Adrenal gland (tissue), 9 donors: ENCODE measurements at regions not wholly inside any gene's neighbourhood (a gene's known extent, or its start where the extent isn't known, plus 50 kb on each side); places are given as distances from the start of the nearest gene placed in this dataset.
"Not testable (repeated sequence)": the region's sequence is repeated elsewhere in the genome, so short reads cannot be mapped to it uniquely, and the experiment has no call there.

Experiments used
- DNase-seq, 7 donors: peaks; one replicate each; pipeline ENCODE4 v3.0.0-alpha.2; 2019 to 2020
- H3K27ac ChIP-seq, 5 donors: fragments of 200-600 bp; sonication (generic) in 4 of 5; 1 replicate in 3 of 5; 2 replicates in 2 of 5; pipeline versions ENCODE4 v1.5.1 to v1.8.0; 2016 to 2020; ENCODE audit warnings: mild to moderate bottlenecking in 1 of 5
- H3K27me3 ChIP-seq: fragments of 200-600 bp; 2 replicates; pipeline ENCODE4 v1.8.0; 2021
- H3K36me3 ChIP-seq, 2 donors: fragments of 200-600 bp; replicated peaks in 1 of 2; 1 replicate in 1 of 2; 2 replicates in 1 of 2; pipeline versions ENCODE4 v1.5.1 to v1.8.0; 2018 to 2022
- H3K4me1 ChIP-seq, 2 donors: fragments of 200-600 bp; replicated peaks in 1 of 2; 1 replicate in 1 of 2; 2 replicates in 1 of 2; pipeline versions ENCODE4 v1.5.1 to v1.8.0; 2018 to 2021
- H3K4me3 ChIP-seq, 4 donors: fragments of 200-600 bp; sonication (generic) in 3 of 4; one replicate each; pipeline ENCODE4 v1.5.1; 2016 to 2018
- H3K9me3 ChIP-seq, 3 donors: fragments of 200-600 bp; sonication (generic) in 1 of 3; replicated peaks in 1 of 3; 1 replicate in 2 of 3; 2 replicates in 1 of 3; pipeline versions ENCODE4 v1.5.1 to v1.8.0; 2016 to 2021
- POLR2A ChIP-seq, 2 donors: fragments of 450-650 bp; IDR thresholded peaks; one replicate each; pipeline ENCODE4 v1.6.1; 2017; ENCODE audit warnings: antibody characterized with exemption in 2 of 2, mild to moderate bottlenecking in 2 of 2, moderate library complexity in 1 of 2
- WGBS, 4 donors: extraction: QIAGEN DNeasy Blood & Tissue Kit in 2 of 4; methylation state at CpG; one replicate each; pipeline versions ENCODE4 v1.1.5 to v1.1.7; 2013 to 2017; 5-methylcytosine and 5-hydroxymethylcytosine counted together
- intact Hi-C, 2 donors: fragments of 100-400 bp; cut with DNase I; formaldehyde crosslinking; loops; one replicate each; pipeline versions ENCODE4 v1.14.1 to v1.15.0; 2022 to 2023
- TF ChIP-seq, protein P1 (sequence below), 6 experiments: fragments of 450-650 bp in 4 of 6; fragments of 200-600 bp in 2 of 6; sonication (generic) in 1 of 6; IDR thresholded peaks; 1 replicate in 5 of 6; 2 replicates in 1 of 6; pipeline versions ENCODE4 v1.5.1 to v1.8.0; 2016 to 2021; ENCODE audit warnings: antibody characterized with exemption in 6 of 6, mild to moderate bottlenecking in 2 of 6, moderate library complexity in 1 of 6
- donor health status: healthy with polysubstance abuse.
- donor health status: Bipolar disorder and iron deficiency.
- donor health status: DM: yes; HTN: yes; CAD: no.
- donor health status: DM: no; HTN: no; CAD: no.
- donor health status: DM: no; HTN: no; CAD: no.

DNA sequence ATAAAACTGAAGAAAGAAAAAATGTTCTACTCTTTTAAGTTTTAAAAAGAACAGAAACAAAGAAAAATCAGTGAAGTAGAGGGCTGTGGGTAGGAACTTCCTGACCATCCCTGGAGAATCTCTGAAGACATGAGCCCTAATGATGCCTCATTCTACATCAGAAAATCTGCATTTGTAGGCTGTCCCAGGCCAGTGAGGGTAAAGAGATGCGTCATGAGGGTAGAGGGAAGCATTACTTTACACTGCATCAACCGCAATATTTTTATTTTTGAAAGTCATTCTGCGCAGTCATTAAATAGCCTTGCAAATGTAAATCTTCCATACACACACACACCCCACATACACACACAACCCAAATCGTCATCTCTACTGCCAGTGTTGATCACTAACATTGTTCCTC is 82.1 kb upstream of the CABCOCO1 start:
- no peaks in the 10 kb centered on the region for H3K4me1 ChIP-seq
- H3K27me3 ChIP-seq, result no peaks in the 10 kb centered on the region
- intact Hi-C loops, result loop anchor here in 1 of 2 donors (10.0 kb wide), 1 partner anchor 766 kb away; no protein-coding TSS in a partner anchor
- no peaks in the 10 kb centered on the region for H3K36me3 ChIP-seq
- no peak for TF ChIP-seq POLR2A (IDR thresholded peaks at IDR 0.05)
- no peak overlapping the region for H3K27ac ChIP-seq
- no peaks in the 10 kb centered on the region for H3K9me3 ChIP-seq
- no peak overlapping the region for H3K4me3 ChIP-seq
- no peak for DNase-seq
- 82 to 91% (median 85%) methylated on average over 4 of the region's 4 CpGs for WGBS, 4 donors

DNA sequence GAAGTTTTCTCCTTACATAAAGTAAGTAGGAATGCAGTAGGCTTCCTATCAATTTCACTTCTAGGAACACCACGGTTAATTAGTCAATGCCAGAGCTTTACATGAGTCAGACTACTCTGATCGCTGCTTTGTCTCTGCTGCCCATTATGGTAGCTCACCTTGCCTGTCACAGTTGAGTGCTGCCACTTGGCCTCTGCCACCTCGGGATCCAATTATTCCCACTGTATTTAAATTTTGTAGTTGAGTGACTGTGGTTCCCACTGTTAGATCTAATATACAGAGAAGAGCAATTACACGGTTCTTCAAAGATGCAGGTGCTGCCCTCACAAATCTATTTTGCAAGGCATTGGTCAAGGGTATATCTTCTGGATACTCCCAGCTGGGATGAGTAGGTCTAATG is 92.5 kb upstream of the CABCOCO1 start:
- DNase-seq, H3K9me3 ChIP-seq, intact Hi-C loops, H3K4me1 ChIP-seq, H3K27ac ChIP-seq, H3K27me3 ChIP-seq, H3K4me3 ChIP-seq, H3K36me3 ChIP-seq: not testable (repeated sequence)
- WGBS, 4 donors, result 55 to 96% (median 82%) methylated on average over 4 of the region's 4 CpGs

DNA sequence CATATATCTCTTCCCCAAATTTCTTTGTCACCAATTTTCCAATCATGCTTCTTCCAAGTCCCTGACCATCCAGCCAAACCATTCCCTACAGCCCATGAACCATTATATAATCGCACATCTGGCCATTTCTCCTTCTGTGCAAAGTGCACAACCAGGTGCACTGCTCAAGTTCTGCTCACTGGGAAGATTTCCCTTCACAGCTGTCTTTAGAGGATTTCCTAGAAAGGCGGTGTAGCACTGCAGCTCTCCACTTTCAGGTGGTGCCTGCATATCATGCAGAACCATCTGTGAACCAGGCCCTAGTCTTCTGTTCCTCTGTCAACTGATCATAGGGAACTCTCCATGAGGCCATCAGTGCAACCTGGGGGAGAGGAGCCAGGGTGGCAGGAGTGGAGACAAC is 95.0 kb upstream of the CABCOCO1 start:
- H3K27me3 ChIP-seq, result no peaks in the 10 kb centered on the region
- TF ChIP-seq, protein P1, sequence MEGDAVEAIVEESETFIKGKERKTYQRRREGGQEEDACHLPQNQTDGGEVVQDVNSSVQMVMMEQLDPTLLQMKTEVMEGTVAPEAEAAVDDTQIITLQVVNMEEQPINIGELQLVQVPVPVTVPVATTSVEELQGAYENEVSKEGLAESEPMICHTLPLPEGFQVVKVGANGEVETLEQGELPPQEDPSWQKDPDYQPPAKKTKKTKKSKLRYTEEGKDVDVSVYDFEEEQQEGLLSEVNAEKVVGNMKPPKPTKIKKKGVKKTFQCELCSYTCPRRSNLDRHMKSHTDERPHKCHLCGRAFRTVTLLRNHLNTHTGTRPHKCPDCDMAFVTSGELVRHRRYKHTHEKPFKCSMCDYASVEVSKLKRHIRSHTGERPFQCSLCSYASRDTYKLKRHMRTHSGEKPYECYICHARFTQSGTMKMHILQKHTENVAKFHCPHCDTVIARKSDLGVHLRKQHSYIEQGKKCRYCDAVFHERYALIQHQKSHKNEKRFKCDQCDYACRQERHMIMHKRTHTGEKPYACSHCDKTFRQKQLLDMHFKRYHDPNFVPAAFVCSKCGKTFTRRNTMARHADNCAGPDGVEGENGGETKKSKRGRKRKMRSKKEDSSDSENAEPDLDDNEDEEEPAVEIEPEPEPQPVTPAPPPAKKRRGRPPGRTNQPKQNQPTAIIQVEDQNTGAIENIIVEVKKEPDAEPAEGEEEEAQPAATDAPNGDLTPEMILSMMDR (IDR thresholded peaks at IDR 0.05), result no peak
- no peak for TF ChIP-seq POLR2A (IDR thresholded peaks at IDR 0.05)
- no peaks in the 10 kb centered on the region for H3K4me1 ChIP-seq
- WGBS, 4 donors, result 88 to 92% (median 91%) methylated on average over 2 of the region's 2 CpGs
- H3K4me3 ChIP-seq, result no peak overlapping the region
- DNase-seq, result no peak
- no peak overlapping the region for H3K27ac ChIP-seq
- intact Hi-C loops, result no loop called here
- H3K9me3 ChIP-seq, result no peaks in the 10 kb centered on the region
- H3K36me3 ChIP-seq, result no peaks in the 10 kb centered on the region

DNA sequence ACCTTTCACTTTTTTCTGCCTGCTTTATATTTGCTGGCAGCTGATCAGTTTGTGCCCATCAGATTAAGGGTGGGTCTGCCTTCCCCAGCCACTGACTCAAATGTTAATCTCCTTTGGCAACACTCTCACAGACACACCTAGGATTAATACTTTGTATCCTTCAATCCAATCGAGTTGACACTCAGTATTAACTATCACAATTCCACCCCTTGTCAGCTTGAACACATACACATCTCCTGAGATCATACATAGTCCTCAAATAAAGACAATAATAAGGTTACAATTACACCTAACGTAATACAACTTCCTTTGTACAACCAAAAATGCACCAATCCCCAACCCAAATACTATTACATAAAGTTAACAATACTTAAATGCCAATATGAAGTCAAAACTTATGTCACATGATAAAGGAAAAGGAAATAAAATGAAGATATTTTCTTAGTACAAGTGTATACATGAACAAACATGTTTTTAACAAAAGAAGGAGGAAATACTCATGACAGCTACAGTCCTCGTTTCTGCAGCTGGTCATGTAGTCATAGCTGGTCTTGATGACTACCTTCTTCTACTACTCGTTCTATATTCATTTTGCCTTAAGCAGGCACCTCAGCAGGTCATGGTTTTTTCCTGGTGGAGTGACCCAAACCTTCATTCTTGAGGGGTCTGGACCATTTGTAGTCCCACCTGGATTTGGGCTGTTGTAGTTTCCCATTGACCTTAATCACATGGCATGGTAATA is 96.7 kb upstream of the CABCOCO1 start:
- Histone ChIP-seq H3K36me3 (no peaks in the 10 kb centered on the region), H3K9me3 (no peaks in the 10 kb centered on the region), H3K27me3 (no peaks in the 10 kb centered on the region), H3K4me3 (no peak overlapping the region), H3K4me1 (no peaks in the 10 kb centered on the region), H3K27ac (no peak overlapping the region)
- no peak for DNase-seq
- intact Hi-C loops, result no loop called here
- TF ChIP-seq, protein P1 (IDR thresholded peaks at IDR 0.05), result no peak
- TF ChIP-seq POLR2A (IDR thresholded peaks at IDR 0.05), result no peak
- 75 to 77% (median 76%) methylated on average over 4 of the region's 4 CpGs for WGBS, 4 donors

DNA sequence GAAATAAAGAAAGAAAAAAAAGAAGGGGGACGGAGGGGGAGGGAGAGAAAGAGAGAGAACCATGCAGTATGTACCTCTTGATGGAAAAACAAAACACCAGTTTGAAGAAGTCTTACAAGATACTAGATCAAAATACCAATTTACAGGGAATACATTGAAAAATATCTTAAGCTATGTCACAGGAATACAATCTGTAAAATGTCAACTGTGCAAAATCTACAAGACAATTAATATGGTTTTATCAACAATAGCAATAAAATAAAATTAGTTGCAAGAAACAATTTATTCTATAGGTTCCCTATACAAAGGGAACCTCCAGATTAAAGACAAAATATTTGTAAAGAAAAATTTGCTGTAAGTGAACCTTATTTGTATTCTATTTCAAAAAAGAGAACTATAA is 98.3 kb upstream of the CABCOCO1 start:
- Histone ChIP-seq H3K4me3 (no peak overlapping the region), H3K27me3 (no peaks in the 10 kb centered on the region), H3K4me1 (no peaks in the 10 kb centered on the region), H3K27ac (no peak overlapping the region), H3K36me3 (no peaks in the 10 kb centered on the region), H3K9me3 (no peaks in the 10 kb centered on the region)
- TF ChIP-seq POLR2A (IDR thresholded peaks at IDR 0.05), result no peak
- TF ChIP-seq, protein P1 (IDR thresholded peaks at IDR 0.05), result no peak
- WGBS, 4 donors, result 75 to 83% (median 81%) methylated on average over 1 of the region's 1 CpG
- DNase-seq, result no peak
- intact Hi-C loops, result no loop called here
